Prostate gland (tissue), 2 donors: ENCODE measurements at regions not wholly inside any gene's neighbourhood (a gene's known extent, or its start where the extent isn't known, plus 50 kb on each side); places are given as distances from the start of the nearest gene placed in this dataset.
"Not testable (repeated sequence)": the region's sequence is repeated elsewhere in the genome, so short reads cannot be mapped to it uniquely, and the experiment has no call there.

Experiments
- DNase-seq: peaks from one replicate; pipeline ENCODE4 v3.0.0-alpha.2; 2019; ENCODE audit warnings: low spot score
- H3K27ac ChIP-seq, 2 donors: fragments of 200-600 bp; sonication (generic); 2 replicates each; pipeline ENCODE4 v1.5.1; 2017 to 2019
- H3K27me3 ChIP-seq: fragments of 200-600 bp; sonication (generic); replicated peaks from 2 replicates; pipeline ENCODE4 v1.5.1; 2019; ENCODE audit not compliant: insufficient read depth
- H3K36me3 ChIP-seq, 2 donors: fragments of 200-600 bp; sonication (generic); 1 replicate in 1 of 2; 2 replicates in 1 of 2; pipeline versions ENCODE4 v1.5.1 to v1.8.1; 2017 to 2019
- H3K4me1 ChIP-seq: fragments of 200-600 bp; sonication (generic); replicated peaks from 2 replicates; pipeline ENCODE4 v1.5.1; 2019
- H3K4me3 ChIP-seq, 2 donors: fragments of 200-600 bp; sonication (generic); 2 replicates each; pipeline ENCODE4 v1.5.1; 2017 to 2019
- H3K9me3 ChIP-seq: fragments of 200-600 bp; sonication (generic); 2 replicates; pipeline ENCODE4 v1.5.1; 2017
- POLR2A ChIP-seq: fragments of 450-650 bp; IDR thresholded peaks from one replicate; pipeline ENCODE4 v1.6.1; 2016; ENCODE audit warnings: antibody characterized with exemption, mild to moderate bottlenecking
- POLR2AphosphoS5 ChIP-seq: sonication (generic); formaldehyde crosslinking; IDR thresholded peaks from one replicate; pipeline ENCODE4 v1.6.1; 2017; ENCODE audit warnings: antibody characterized with exemption
- WGBS: methylation state at CpG from one replicate; pipeline ENCODE4 v1.1.5; 2018; 5-methylcytosine and 5-hydroxymethylcytosine counted together
- intact Hi-C: fragments of 100-400 bp; cut with DNase I; formaldehyde crosslinking; loops from one replicate; pipeline ENCODE4 v1.14.2; 2022
- TF ChIP-seq, protein P1 (sequence below), 4 experiments: fragments of 200-600 bp in 2 of 4; fragments of 450-650 bp in 2 of 4; sonication (generic) in 2 of 4; IDR thresholded peaks; 1 replicate in 3 of 4; 2 replicates in 1 of 4; pipeline ENCODE4 v1.5.1; 2016 to 2019; ENCODE audit warnings: antibody characterized with exemption in 4 of 4, mild to moderate bottlenecking in 2 of 4, moderate library complexity in 2 of 4

DNA sequence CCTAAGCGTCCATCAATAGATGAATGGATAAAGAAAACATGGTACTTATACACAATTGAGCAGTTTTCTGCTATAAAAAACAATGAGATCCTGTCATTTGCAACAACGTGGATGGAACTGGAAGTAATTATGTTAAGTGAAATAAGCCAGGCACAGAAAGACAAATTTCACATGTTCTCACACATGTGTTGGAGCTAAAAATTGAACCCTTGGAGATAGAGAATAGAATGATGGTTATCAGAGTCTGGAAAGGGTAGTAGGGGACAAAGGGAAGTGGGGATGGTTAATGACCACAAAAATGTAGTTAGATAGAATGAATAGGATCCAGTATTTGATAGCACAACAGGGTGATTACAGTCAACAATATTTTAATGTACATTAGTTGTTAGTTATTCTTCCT, 1033.5 kb downstream of the HACE1 start:
- Histone ChIP-seq H3K4me3 (no peak overlapping the region), H3K36me3 (no peaks in the 10 kb centered on the region), H3K27ac (no peak overlapping the region), H3K9me3 (no peaks in the 10 kb centered on the region), H3K4me1 (no peaks in the 10 kb centered on the region), H3K27me3 (no peaks in the 10 kb centered on the region)
- TF ChIP-seq POLR2AphosphoS5 (no peak), POLR2A (no peak)
- TF ChIP-seq, protein P1, sequence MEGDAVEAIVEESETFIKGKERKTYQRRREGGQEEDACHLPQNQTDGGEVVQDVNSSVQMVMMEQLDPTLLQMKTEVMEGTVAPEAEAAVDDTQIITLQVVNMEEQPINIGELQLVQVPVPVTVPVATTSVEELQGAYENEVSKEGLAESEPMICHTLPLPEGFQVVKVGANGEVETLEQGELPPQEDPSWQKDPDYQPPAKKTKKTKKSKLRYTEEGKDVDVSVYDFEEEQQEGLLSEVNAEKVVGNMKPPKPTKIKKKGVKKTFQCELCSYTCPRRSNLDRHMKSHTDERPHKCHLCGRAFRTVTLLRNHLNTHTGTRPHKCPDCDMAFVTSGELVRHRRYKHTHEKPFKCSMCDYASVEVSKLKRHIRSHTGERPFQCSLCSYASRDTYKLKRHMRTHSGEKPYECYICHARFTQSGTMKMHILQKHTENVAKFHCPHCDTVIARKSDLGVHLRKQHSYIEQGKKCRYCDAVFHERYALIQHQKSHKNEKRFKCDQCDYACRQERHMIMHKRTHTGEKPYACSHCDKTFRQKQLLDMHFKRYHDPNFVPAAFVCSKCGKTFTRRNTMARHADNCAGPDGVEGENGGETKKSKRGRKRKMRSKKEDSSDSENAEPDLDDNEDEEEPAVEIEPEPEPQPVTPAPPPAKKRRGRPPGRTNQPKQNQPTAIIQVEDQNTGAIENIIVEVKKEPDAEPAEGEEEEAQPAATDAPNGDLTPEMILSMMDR (IDR thresholded peaks at IDR 0.05) = no peak
- no peak for DNase-seq
- intact Hi-C loops = no loop called here
- WGBS = 58% methylated on average over 2 of the region's 2 CpGs

DNA sequence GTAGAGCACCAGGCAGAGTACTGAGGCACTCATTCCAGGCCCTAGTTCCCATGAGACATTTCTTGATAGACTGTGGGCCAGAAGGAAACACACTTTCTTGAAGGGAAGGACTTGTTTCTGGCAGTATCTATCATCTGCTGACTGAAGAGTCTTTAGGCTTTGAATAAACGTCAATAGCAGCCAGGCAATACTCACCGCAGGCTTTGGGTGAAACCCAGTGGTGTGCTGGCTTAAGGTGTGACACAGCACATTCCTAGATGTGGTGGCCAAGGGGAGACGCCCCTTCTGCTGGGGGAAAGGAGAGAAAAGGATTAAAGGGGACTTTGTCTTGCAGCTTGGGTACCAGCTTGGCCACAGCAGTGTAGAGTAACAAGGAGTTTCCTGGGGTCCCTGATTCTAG, 1039.6 kb downstream of the HACE1 start:
- TF ChIP-seq POLR2A (no peak), POLR2AphosphoS5 (no peak)
- TF ChIP-seq, protein P1 (IDR thresholded peaks at IDR 0.05) = no peak
- WGBS = 75% methylated on average over 3 of the region's 3 CpGs
- H3K27me3 ChIP-seq = no peaks in the 10 kb centered on the region
- H3K4me1 ChIP-seq = no peaks in the 10 kb centered on the region
- no peak overlapping the region for H3K27ac ChIP-seq
- H3K9me3 ChIP-seq = no peaks in the 10 kb centered on the region
- H3K4me3 ChIP-seq = no peak overlapping the region
- intact Hi-C loops = no loop called here
- no peak for DNase-seq
- no peaks in the 10 kb centered on the region for H3K36me3 ChIP-seq

GRCh38 chr6:103819509-103819908, 1040.2 kb downstream of the HACE1 start:
- H3K27me3 ChIP-seq = no peaks in the 10 kb centered on the region
- no peak overlapping the region for H3K4me3 ChIP-seq
- intact Hi-C loops = no loop called here
- no peaks in the 10 kb centered on the region for H3K4me1 ChIP-seq
- no peak for DNase-seq
- TF ChIP-seq POLR2AphosphoS5 (no peak), POLR2A (no peak)
- TF ChIP-seq, protein P1 (IDR thresholded peaks at IDR 0.05) = no peak
- no peaks in the 10 kb centered on the region for H3K36me3 ChIP-seq
- H3K9me3 ChIP-seq = no peaks in the 10 kb centered on the region
- no peak overlapping the region for H3K27ac ChIP-seq
- 33% methylated on average over 3 of the region's 3 CpGs for whole genome bisulfite sequencing

DNA sequence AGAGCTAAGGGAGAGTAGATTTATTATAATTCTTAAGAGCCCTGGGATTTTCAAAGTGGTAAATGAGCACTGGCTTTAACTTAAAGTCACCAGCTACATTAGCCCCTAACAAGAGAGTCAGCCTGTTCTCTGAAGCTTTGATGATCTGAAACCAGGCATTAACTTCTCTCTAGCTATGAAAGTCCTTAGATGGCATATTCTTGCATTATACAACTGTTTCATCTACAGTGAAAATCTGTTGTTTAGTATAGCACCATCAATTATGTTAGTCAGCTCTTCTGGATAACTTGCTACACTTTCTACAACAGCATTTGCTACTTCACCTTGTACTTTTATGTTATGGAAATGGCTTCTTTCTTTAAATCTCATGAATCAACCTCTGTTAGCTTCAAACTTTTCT, 1046.7 kb downstream of the HACE1 start:
- intact Hi-C loops = no loop called here
- no peaks in the 10 kb centered on the region for H3K4me1 ChIP-seq
- no peak for DNase-seq
- H3K27me3 ChIP-seq = no peaks in the 10 kb centered on the region
- no peak overlapping the region for H3K4me3 ChIP-seq
- no peaks in the 10 kb centered on the region for H3K9me3 ChIP-seq
- no peak for TF ChIP-seq POLR2A
- H3K27ac ChIP-seq = no peak overlapping the region
- H3K36me3 ChIP-seq = no peaks in the 10 kb centered on the region

GRCh38 chr6:103801901-103802479, 1057.7 kb downstream of the HACE1 start:
- H3K4me3 ChIP-seq, H3K9me3 ChIP-seq, DNase-seq, H3K36me3 ChIP-seq, H3K27ac ChIP-seq, H3K27me3 ChIP-seq, intact Hi-C loops, H3K4me1 ChIP-seq: not testable (repeated sequence)
- WGBS = 90% methylated on average over 11 of the region's 11 CpGs

DNA sequence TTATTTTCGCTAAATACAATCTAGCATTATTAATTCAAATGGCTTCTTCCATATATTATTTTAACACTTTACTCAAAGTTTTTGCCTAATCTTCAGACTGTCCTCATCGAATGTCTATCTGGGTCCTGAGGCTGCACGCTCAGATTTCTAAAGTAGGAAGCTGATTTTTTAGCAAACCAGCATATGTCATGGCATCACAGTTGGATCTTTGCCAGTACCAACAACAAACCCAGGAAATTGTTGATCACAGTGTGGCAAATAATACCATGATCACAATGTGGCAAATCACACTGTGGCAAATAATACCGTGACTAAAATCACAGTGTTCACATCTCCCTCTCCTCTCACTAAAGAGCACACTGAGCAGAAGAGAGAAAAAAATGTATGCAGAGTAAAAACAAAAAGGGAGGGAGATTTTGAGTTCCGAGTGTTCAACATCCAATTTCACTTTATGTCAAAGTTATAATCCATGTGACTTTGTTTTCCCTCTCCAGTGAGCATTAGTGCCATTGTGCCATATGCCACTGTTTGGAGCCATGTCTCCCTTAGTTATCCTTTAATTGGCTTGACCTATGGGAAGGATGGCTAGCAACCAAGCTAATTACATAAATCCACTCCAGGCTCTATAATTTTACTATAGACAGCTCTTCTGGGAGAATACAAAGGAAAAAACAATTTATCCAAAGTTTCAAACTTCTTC, 1059.6 kb downstream of the HACE1 start:
- WGBS = 81% methylated on average over 5 of the region's 5 CpGs
- Histone ChIP-seq H3K27me3 (no peaks in the 10 kb centered on the region), H3K4me1 (no peaks in the 10 kb centered on the region), H3K27ac (no peak overlapping the region), H3K4me3 (no peak overlapping the region), H3K9me3 (no peaks in the 10 kb centered on the region), H3K36me3 (no peaks in the 10 kb centered on the region)
- no peak for DNase-seq
- no peak for TF ChIP-seq POLR2A
- no peak for TF ChIP-seq POLR2AphosphoS5
- TF ChIP-seq, protein P1 (IDR thresholded peaks at IDR 0.05) = no peak
- intact Hi-C loops = no loop called here
